ENCODE measurements at regions not wholly inside any gene's neighbourhood (a gene's known extent, or its start where the extent isn't known, plus 50 kb on each side); places are given as distances from the start of the nearest gene placed in this dataset.

DNA sequence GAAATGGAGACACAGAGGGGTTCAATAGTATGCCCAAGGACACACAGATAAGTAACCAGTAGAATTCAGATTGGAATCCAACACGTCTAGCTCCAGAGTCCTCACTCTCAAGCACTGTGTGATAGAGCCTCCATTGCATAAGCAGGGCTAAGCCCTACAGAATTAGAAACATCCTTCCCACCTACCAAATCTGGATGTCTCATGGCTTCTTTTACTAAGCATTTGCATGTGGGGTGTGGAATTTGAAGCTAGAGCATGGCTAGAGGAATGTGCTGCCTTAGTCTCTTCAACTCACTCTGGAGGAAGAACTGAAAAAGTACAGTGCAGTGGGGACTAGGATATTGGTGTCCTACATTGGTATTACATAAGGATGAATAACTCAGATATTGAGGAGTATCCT is 119.4 kb downstream of the MFAP3L start:
- Mint-ChIP-seq H3K9me3 (no peaks in the 10 kb centered on the region), H3K4me1 (ENCODE audit: low read depth) (no peaks in the 10 kb centered on the region), H3K27ac (no peak overlapping the region), H3K36me3 (ENCODE audit: low read depth) (no peaks in the 10 kb centered on the region), H3K27me3 (peaks cover 5% of the 10 kb centered on the region), H3K4me3 (no peak overlapping the region)
- DNase-seq, result no peak
- POLR2A ChIA-PET, result no interaction called here
- CTCF ChIA-PET, result no interaction called here
- ATAC-seq, result no peak
- intact Hi-C loops (cut with micrococcal nuclease), result no loop called here
- TF ChIP-seq, protein P1, sequence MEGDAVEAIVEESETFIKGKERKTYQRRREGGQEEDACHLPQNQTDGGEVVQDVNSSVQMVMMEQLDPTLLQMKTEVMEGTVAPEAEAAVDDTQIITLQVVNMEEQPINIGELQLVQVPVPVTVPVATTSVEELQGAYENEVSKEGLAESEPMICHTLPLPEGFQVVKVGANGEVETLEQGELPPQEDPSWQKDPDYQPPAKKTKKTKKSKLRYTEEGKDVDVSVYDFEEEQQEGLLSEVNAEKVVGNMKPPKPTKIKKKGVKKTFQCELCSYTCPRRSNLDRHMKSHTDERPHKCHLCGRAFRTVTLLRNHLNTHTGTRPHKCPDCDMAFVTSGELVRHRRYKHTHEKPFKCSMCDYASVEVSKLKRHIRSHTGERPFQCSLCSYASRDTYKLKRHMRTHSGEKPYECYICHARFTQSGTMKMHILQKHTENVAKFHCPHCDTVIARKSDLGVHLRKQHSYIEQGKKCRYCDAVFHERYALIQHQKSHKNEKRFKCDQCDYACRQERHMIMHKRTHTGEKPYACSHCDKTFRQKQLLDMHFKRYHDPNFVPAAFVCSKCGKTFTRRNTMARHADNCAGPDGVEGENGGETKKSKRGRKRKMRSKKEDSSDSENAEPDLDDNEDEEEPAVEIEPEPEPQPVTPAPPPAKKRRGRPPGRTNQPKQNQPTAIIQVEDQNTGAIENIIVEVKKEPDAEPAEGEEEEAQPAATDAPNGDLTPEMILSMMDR (IDR thresholded peaks at IDR 0.05), result no peak

DNA sequence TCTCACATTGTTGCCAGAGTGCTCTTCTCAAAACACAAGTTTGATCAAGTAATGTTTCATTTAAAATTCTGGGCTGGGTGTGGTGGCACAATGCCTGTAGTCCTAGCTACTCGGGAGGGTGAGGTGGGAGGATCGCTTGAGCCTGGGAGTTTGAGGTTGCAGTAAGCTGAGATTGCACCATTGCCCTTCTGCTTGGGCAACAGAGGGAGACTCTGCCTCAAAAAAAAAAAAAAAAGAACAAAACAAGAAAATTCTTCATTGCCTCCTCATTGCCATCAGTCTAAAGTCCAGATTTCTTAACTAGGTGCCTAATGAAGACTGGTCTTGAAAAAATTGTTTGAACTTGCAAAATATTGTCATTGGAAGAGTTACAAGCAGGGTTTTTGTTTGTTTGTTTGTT is 120.1 kb downstream of the MFAP3L start:
- Mint-ChIP-seq H3K4me1 (ENCODE audit: low read depth) (no peaks in the 10 kb centered on the region), H3K4me3 (no peak overlapping the region), H3K9me3 (no peaks in the 10 kb centered on the region), H3K27ac (no peak overlapping the region), H3K27me3 (peaks cover 5% of the 10 kb centered on the region), H3K36me3 (ENCODE audit: low read depth) (no peaks in the 10 kb centered on the region)
- TF ChIP-seq, protein P1 (IDR thresholded peaks at IDR 0.05), result no peak
- DNase-seq (no peak), ATAC-seq (no peak)
- POLR2A ChIA-PET, result no interaction called here
- intact Hi-C loops (cut with micrococcal nuclease), result no loop called here
- CTCF ChIA-PET, result no interaction called here

DNA sequence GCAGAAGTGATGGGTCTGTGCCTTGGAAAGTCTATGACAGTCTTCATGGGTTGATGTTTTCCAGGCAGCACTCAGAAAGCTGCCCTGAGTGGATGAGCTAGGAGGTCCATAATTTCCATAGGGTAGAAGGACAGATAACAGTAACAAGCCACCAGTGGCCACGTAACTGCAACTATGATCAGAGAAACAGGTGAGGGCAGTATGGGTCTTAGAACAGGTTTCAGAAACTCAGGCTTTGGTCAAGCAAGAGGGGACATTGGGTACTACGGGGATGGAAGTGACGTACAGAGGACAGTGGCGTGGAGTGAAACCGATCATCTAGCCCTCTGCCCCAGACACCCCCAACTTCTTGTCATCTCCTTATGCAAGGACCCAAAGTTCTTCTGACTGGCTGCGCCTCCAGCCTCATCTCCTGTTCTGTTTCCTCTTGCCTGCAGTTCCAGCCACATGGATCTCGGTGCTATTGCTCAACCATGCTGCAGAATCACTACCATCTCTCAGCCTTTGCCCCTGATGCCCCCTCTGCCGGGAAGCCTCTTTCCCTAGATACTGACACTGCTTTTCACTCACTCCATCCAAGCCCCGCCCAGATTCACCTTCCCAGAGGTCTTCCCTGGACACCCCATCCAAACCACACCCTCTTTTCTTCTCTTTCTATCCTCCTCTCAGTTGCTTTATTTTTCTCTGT is 123.4 kb downstream of the MFAP3L start:
- ChIA-PET POLR2A (no interaction called here), CTCF (no interaction called here)
- Mint-ChIP-seq H3K36me3 (ENCODE audit: low read depth) (no peaks in the 10 kb centered on the region), H3K4me3 (no peak overlapping the region), H3K4me1 (ENCODE audit: low read depth) (no peaks in the 10 kb centered on the region), H3K27ac (no peak overlapping the region), H3K9me3 (no peaks in the 10 kb centered on the region), H3K27me3 (peaks cover 8% of the 10 kb centered on the region)
- TF ChIP-seq, protein P1 (IDR thresholded peaks at IDR 0.05), result no peak
- no peak for ATAC-seq
- DNase-seq, result no peak
- intact Hi-C loops (cut with micrococcal nuclease), result no loop called here

DNA sequence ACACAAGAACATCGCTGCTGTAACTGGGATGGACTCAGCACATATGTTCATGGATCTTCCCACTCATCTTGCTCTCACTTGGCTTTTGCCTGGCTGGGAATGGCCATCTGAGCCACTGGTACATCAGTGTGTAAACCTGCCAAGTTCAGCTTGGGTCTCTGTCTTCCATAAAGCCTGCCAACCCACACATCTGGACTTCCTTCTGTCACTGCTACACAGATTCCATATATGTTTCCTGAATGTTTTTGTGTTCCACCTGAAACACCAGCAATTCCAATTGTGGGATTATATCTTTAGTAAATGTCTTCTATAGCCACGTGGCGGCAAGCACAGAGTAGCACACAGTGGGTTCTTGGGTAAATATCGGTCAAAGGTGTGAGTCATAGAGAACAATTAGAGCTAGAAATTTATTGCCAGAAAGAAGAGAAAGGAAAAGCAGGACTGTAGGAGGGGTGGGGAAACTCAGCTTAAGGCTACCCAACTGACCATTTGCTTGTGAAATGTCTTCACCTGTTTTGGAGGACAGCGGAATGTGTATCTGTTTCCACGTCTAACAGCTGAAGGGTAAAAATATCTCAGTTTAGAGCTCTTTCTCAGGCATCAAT is 125.9 kb downstream of the MFAP3L start:
- H3K27me3 Mint-ChIP-seq, result peaks cover 6% of the 10 kb centered on the region
- no peak for ATAC-seq
- no peak for DNase-seq
- no peak overlapping the region for H3K27ac Mint-ChIP-seq
- TF ChIP-seq, protein P1 (IDR thresholded peaks at IDR 0.05), result no peak
- intact Hi-C loops (cut with micrococcal nuclease), result no loop called here
- POLR2A ChIA-PET, result interaction anchor here (0.8 kb wide), 1 partner anchor 16 kb away, joined by 3 read pairs; no protein-coding TSS in a partner anchor
- no peaks in the 10 kb centered on the region for H3K36me3 Mint-ChIP-seq (ENCODE audit: low read depth)
- H3K9me3 Mint-ChIP-seq, result no peaks in the 10 kb centered on the region
- CTCF ChIA-PET, result no interaction called here
- H3K4me1 Mint-ChIP-seq (ENCODE audit: low read depth), result no peaks in the 10 kb centered on the region
- no peak overlapping the region for H3K4me3 Mint-ChIP-seq

DNA sequence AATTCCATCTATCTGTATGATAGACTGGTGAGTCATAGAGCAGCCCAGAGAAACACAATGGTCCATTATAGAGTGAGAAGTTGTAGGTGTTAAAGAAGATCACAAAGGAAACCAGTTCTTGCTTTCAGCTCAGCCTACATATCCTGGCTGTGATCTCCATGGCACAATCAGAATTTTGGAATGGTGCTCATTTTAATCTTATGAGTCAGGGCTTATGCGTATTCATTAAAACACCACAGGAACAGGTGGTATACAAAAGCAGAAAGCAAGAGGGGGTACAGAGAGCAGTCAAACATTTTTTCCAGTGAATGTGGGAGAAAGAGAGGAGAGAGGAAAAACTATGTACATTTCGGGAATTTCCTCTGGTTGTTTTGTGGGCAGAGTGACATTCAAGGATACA is 126.9 kb downstream of the MFAP3L start:
- TF ChIP-seq, protein P1 (IDR thresholded peaks at IDR 0.05), result no peak
- H3K27me3 Mint-ChIP-seq, result peaks cover 6% of the 10 kb centered on the region
- intact Hi-C loops (cut with micrococcal nuclease), result no loop called here
- H3K36me3 Mint-ChIP-seq (ENCODE audit: low read depth), result no peaks in the 10 kb centered on the region
- no peak overlapping the region for H3K4me3 Mint-ChIP-seq
- H3K9me3 Mint-ChIP-seq, result no peaks in the 10 kb centered on the region
- ChIA-PET POLR2A (interaction anchor here (0.6 kb wide), 1 partner anchor 95 kb away, joined by 3 read pairs; no protein-coding TSS in a partner anchor), CTCF (no interaction called here)
- ATAC-seq, result no peak
- no peak for DNase-seq
- no peaks in the 10 kb centered on the region for H3K4me1 Mint-ChIP-seq (ENCODE audit: low read depth)
- H3K27ac Mint-ChIP-seq, result no peak overlapping the region

Data from activated CD8-positive, alpha-beta T cell treated with anti-CD3 and anti-CD28 coated beads for 36 hours (primary cell).